Mononuclear cell (primary cell): ENCODE measurements at regions not wholly inside any gene's neighbourhood (a gene's known extent, or its start where the extent isn't known, plus 50 kb on each side); places are given as distances from the start of the nearest gene placed in this dataset.
"Not testable (repeated sequence)": the region's sequence is repeated elsewhere in the genome, so short reads cannot be mapped to it uniquely, and the experiment has no call there.

Source experiments
- H3K27me3 ChIP-seq: 2 replicates; pipeline ENCODE4 v1.6.0; 2011; ENCODE audit warnings: low read length, control low read depth; ENCODE audit not compliant: insufficient read depth
- H3K4me1 ChIP-seq: 2 replicates; pipeline ENCODE4 v1.5.1; 2011; ENCODE audit warnings: mild to moderate bottlenecking, low read length, control low read depth; ENCODE audit not compliant: insufficient read depth
- H3K4me3 ChIP-seq: 2 replicates; pipeline ENCODE4 v1.5.1; 2011; ENCODE audit warnings: mild to moderate bottlenecking, low read length, moderate library complexity
- H3K9me3 ChIP-seq: 2 replicates; pipeline ENCODE4 v1.5.1; 2011; ENCODE audit warnings: low read depth, mild to moderate bottlenecking, control low read depth, low read length

DNA sequence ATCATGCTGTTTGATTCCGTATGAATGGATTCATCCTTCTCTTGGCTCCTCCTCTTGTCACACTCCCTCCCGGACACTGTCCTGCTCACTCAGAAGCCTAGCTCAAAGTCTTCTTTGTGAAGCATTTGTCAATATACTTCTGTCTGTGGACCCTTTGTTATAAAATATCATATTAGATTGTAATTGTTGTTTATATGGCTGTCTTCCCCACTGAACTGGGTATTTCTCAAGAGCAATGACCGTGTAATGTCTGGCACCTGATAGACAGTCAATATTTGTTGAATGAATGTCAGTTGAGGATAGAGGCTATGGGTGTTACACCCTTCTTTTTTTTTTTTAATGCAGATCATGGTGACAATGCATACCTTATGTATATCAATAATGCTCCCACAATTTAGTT is 335.3 kb downstream of the SOX4 start:
- Histone ChIP-seq H3K9me3 (no peaks in the 10 kb centered on the region), H3K4me1 (peaks cover 5% of the 10 kb centered on the region), H3K27me3 (no peaks in the 10 kb centered on the region), H3K4me3 (no peak overlapping the region)

GRCh38 chr6:21931641-21932335 is 338.2 kb downstream of the SOX4 start:
- Histone ChIP-seq H3K4me3 (no peak overlapping the region), H3K27me3 (no peaks in the 10 kb centered on the region), H3K4me1 (no peaks in the 10 kb centered on the region), H3K9me3 (no peaks in the 10 kb centered on the region)

- Histone ChIP-seq H3K27me3 (no peaks in the 10 kb centered on the region), H3K9me3 (no peaks in the 10 kb centered on the region), H3K4me3 (no peak overlapping the region), H3K4me1 (no peaks in the 10 kb centered on the region)
Observed at GRCh38 chr6:21933351-21933750, 339.8 kb downstream of the SOX4 start.

DNA sequence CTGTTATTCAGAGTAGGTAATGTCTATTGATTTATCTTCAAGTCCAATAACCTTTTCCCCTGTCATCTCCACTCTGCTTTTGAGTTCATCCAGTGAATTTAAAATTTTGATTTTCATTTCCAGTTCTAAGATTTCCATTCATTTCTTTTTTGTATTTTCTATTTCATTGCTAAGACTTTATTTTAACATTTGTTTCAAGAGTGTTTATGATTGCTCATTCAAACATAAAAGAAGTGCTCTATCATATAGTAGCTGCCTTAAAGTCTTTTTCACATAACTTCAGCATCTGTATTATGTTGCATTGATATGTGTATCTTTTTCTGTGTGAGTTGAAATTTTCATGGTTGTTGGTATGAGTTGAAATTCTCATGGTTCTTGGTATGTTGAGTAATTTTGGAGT is 341.6 kb downstream of the SOX4 start:
- Histone ChIP-seq H3K4me3 (no peak overlapping the region), H3K4me1 (no peaks in the 10 kb centered on the region), H3K9me3 (no peaks in the 10 kb centered on the region), H3K27me3 (no peaks in the 10 kb centered on the region)

DNA sequence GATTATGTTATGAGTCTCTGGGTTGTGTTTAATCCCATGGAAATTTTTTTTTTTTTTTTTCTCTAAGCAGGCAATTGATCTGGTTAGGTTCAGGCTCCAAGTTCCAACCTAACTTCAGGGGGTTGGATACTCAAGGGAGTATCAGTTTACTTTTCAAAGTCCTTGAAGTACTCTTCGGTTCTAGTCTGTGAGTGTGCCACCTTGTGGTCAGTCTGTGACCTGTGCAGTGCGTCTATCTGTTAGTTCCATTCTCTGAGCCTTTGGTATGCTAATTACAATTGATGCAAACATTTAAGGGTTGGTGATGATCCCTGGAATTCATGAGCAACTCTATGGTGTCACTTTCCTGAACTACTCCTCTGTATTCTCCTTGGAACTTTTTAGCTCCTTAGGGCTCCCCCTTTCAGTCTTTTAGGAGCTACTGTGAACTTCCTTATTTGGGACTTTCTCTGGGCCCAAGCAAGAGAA is 342.0 kb downstream of the SOX4 start:
- no peak overlapping the region for H3K4me3 ChIP-seq
- no peaks in the 10 kb centered on the region for H3K9me3 ChIP-seq
- H3K4me1 ChIP-seq, result no peaks in the 10 kb centered on the region
- H3K27me3 ChIP-seq, result no peaks in the 10 kb centered on the region

DNA sequence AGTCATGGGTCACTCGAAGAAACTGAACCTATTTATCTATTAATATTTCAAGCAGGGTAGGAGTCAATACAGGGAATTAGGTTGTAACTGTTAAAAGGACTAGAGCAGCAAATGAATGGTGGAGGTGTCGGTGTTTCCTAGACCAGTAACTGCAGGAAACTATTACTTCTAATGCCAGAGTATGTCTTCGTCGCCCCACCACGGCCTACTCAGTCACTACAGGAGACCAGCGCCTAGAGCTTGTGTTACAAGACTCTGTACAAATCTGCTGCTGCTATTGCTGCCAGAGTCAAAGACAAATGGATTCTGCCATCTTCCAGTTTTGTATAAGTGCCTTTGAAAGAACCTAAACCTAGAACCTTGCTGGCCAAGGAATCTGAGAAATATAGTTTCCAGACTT is 343.9 kb downstream of the SOX4 start:
- Histone ChIP-seq H3K4me1 (no peaks in the 10 kb centered on the region), H3K4me3 (no peak overlapping the region), H3K9me3 (no peaks in the 10 kb centered on the region), H3K27me3 (no peaks in the 10 kb centered on the region)

GRCh38 chr6:21939066-21939465 is 345.5 kb downstream of the SOX4 start:
- not testable (repeated sequence) for H3K4me3 ChIP-seq, H3K9me3 ChIP-seq, H3K27me3 ChIP-seq, H3K4me1 ChIP-seq

DNA sequence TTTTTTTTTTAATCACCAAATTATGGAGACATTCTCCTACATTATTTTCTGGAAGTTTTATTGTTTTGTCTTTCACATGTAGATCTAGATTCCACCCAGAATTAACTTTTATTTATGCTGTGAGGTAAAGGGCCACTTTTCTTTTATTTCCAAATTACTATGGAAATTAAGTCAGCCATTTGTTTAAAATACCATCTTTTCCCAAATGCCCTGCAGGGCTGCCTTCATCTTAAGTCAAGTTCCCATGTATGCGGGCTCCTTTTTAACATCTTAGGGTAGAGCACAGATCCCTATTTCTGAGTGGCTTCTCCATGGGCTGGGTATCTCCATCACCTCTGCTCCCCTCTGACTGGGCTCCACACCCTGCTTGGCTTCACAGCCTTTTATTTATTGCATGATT is 348.4 kb downstream of the SOX4 start:
- H3K9me3 ChIP-seq, result no peaks in the 10 kb centered on the region
- H3K4me1 ChIP-seq, result no peaks in the 10 kb centered on the region
- H3K4me3 ChIP-seq, result no peak overlapping the region
- no peaks in the 10 kb centered on the region for H3K27me3 ChIP-seq

- no peaks in the 10 kb centered on the region for H3K27me3 ChIP-seq
- H3K4me3 ChIP-seq, result no peak overlapping the region
- H3K9me3 ChIP-seq, result no peaks in the 10 kb centered on the region
- no peaks in the 10 kb centered on the region for H3K4me1 ChIP-seq
Observed at GRCh38 chr6:21942897-21943296, 349.3 kb downstream of the SOX4 start.

- Histone ChIP-seq H3K4me3 (no peak overlapping the region), H3K4me1 (no peaks in the 10 kb centered on the region)
Observed at GRCh38 chr6:21946298-21946783, 350.5 kb downstream of the PRL start.

DNA sequence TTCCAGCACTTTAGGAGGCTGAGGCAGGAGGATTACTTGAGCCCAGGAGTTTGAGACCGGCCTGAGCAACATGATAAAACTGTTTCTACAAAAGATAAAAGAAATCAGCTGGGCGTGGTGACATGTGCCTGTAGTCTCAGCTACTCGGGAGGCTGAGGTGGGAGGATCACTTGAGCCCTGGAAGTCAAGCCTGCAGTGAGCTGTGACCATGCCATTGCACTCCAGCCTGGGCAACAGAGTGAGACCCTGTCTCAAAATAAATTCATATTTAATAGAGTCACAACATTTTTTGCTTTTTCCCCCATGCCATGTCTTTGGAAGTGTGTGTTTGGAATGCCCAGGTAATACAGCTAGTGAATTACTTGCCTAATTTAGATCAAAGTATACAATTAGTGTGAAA is 349.6 kb downstream of the PRL start:
- not testable (repeated sequence) for H3K9me3 ChIP-seq

More at GRCh38 chr6:21946298-21946783, 350.5 kb downstream of the PRL start:
- H3K9me3 ChIP-seq, result no peaks in the 10 kb centered on the region
- H3K27me3 ChIP-seq, result no peaks in the 10 kb centered on the region

GRCh38 chr6:21947731-21948386 is 349.0 kb downstream of the PRL start:
- Histone ChIP-seq H3K9me3 (no peaks in the 10 kb centered on the region), H3K27me3 (no peaks in the 10 kb centered on the region), H3K4me1 (no peaks in the 10 kb centered on the region), H3K4me3 (no peak overlapping the region)

More for the DNA sequence above, 349.6 kb downstream of the PRL start:
- not testable (repeated sequence) for H3K4me1 ChIP-seq, H3K4me3 ChIP-seq, H3K27me3 ChIP-seq

DNA sequence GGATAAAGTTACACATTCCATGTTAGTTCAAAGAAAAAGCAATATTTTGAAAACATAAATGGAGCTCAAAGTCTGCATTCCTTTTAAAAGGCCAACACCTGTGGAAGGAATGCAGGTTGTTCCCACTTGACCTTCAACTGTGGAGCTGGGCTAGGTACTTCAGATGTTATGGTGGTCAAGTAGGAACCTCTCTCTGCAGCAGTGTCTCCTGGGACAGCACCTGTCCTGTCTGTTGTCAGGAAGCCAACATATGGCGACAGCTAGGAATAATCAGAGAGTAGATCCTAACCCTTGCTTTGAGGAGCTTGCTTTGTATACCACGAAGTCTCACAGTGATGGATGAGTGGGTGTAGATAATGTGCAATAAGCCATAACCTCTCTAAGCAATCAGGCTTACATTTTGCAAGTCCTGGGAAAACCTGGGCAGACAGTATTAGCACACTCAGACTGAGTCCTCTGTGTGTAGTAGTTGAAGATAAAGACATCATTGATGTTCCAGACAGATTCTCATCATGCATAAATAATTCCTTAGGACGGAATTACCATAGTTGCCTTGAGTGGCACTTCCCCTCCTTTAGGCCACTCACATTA is 347.5 kb downstream of the PRL start:
- Histone ChIP-seq H3K4me1 (no peaks in the 10 kb centered on the region), H3K27me3 (no peaks in the 10 kb centered on the region), H3K9me3 (no peaks in the 10 kb centered on the region), H3K4me3 (no peak overlapping the region)

- no peaks in the 10 kb centered on the region for H3K27me3 ChIP-seq
- H3K4me1 ChIP-seq, result no peaks in the 10 kb centered on the region
- H3K9me3 ChIP-seq, result no peaks in the 10 kb centered on the region
- H3K4me3 ChIP-seq, result no peak overlapping the region
Observed at GRCh38 chr6:21952367-21952766, 344.5 kb downstream of the PRL start.

DNA sequence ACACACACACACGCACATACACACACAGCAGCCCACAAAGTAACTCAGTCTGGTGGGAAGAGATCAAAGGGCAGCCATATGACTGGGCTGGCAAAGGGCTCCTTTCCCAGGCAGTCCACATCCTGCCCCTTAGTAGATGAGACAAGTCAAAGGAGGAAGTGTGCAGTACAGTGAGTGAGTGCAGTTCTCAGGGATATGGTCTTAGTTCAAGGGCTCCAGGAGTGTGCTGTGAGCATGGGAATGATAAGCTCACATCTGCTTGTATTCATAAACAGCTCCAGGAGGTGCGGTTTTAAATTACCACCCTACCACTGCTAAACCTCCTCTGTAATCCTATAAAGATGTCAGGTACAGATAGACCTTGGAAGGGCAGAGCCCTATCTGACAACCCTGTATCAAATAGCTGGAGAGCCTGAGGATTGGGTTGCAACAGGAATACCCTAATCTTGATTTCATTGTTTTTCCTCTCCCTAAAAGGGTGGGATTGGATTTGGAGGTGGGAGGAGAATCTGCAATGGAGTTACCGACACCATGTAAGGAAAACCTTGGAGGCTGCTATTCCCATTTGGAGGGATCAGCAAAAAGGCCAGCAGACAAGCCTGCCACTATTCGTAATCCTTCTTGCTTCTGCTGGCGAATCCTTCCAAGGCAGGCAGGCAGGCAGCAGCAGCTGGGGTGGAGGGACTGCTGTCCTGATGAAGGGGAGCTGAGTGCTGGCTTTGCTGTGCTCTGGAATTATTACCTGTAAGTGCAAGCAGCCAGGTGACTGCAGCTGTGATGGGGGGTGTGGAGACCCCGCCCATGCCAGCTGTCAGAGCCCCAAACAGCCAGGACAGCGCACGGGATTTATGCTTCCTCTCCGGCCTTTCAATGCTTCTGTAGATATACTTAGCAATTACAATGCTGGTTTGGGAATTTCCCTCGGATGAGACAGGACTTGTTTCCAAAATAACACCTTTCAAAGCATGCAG is 342.7 kb downstream of the PRL start:
- Histone ChIP-seq H3K4me1 (no peaks in the 10 kb centered on the region), H3K9me3 (no peaks in the 10 kb centered on the region), H3K27me3 (no peaks in the 10 kb centered on the region), H3K4me3 (no peak overlapping the region)
